Right lobe of liver (tissue), 4 donors: ENCODE measurements at regions not wholly inside any gene's neighbourhood (a gene's known extent, or its start where the extent isn't known, plus 50 kb on each side); places are given as distances from the start of the nearest gene placed in this dataset.

Source experiments
- POLR2A ChIP-seq: fragments of 450-650 bp; IDR thresholded peaks from one replicate; pipeline ENCODE4 v1.6.1; 2017; ENCODE audit warnings: antibody characterized with exemption, mild to moderate bottlenecking
- TF ChIP-seq, protein P1 (sequence below), 4 donors: fragments of 200-600 bp in 3 of 4; fragments of 450-650 bp in 1 of 4; IDR thresholded peaks; one replicate each; pipeline versions ENCODE4 v1.5.1 to v1.8.0; 2016 to 2022; ENCODE audit warnings: antibody characterized with exemption in 4 of 4, mild to moderate bottlenecking in 2 of 4
- donor health status: DM: no; HTN: no; CAD: no.
- donor health status: DM: no; HTN: no; CAD: no.
- donor health status: DM: no; HTN: yes; CAD: no.

DNA sequence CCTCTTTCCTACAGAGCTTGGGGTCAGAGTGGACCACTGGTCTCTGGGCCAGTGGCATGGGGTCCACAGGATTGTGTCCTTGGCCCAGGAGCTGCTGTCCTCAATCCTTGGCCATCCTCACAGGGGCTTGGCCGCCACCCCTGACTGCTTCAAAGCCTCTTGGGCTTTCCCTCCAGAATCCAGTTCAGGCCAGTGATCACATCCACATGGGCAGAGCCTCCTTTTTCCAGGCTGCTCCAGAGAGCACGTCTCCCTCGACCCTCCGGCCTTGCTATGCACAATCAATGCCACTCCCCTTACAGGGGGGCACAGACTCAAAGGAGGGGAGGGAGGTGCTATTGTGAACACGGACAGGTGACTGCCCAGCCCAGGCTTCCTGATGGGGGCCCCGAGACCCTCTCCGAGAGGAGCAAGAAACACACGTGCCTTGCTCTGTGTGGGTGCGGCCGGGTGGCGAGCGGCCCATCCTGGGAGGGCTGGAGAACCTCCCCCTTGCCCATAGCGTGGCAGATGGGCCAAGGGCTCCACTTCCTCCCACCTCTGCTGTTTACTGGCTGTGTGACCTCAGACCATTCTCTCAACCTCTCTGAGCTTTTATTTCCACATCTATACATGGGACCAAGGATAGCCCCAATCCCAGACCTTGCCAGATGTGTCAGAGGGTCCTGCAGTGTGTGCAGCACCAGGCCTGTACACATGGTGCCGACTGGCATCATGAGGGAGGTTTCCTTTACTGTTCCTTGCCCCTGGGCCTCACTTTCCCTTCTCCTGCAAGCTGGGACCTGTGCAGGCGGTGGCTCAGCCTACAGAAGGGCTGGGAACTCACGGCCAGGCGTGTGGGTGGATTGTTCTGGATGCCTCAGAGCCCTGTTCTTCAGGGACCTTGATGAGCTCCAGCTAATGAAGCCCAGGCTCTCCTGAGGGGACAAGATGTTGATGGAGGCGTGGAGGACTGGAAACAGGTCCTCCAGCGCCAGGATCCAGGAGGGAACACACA is 229.0 kb upstream of the GSE1 start:
- TF ChIP-seq, protein P1, sequence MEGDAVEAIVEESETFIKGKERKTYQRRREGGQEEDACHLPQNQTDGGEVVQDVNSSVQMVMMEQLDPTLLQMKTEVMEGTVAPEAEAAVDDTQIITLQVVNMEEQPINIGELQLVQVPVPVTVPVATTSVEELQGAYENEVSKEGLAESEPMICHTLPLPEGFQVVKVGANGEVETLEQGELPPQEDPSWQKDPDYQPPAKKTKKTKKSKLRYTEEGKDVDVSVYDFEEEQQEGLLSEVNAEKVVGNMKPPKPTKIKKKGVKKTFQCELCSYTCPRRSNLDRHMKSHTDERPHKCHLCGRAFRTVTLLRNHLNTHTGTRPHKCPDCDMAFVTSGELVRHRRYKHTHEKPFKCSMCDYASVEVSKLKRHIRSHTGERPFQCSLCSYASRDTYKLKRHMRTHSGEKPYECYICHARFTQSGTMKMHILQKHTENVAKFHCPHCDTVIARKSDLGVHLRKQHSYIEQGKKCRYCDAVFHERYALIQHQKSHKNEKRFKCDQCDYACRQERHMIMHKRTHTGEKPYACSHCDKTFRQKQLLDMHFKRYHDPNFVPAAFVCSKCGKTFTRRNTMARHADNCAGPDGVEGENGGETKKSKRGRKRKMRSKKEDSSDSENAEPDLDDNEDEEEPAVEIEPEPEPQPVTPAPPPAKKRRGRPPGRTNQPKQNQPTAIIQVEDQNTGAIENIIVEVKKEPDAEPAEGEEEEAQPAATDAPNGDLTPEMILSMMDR (IDR thresholded peaks at IDR 0.05) = no peak
- no peak for TF ChIP-seq POLR2A
